GM21423 (cell line): ENCODE measurements at regions not wholly inside any gene's neighbourhood (a gene's known extent, or its start where the extent isn't known, plus 50 kb on each side); places are given as distances from the start of the nearest gene placed in this dataset.
"Not testable (repeated sequence)": the region's sequence is repeated elsewhere in the genome, so short reads cannot be mapped to it uniquely, and the experiment has no call there.

Experiments
- ATAC-seq: cut with Tn5 transposase; IDR thresholded peaks from one replicate; pipeline ENCODE4 v1.9.1; 2021; ENCODE audit warnings: mild to moderate bottlenecking, moderate library complexity; ENCODE audit not compliant: unreplicated experiment

GRCh38 chr2:13770279-13770678 is 862.2 kb upstream of the LRATD1 start:
- no peak for ATAC-seq

- no peak for ATAC-seq
Measured at GRCh38 chr2:13779996-13780395, 852.5 kb upstream of the LRATD1 start.

- ATAC-seq, result no peak
Measured at GRCh38 chr2:13791019-13791547, 841.4 kb upstream of the LRATD1 start.

GRCh38 chr2:13806539-13806938 is 826.0 kb upstream of the LRATD1 start:
- ATAC-seq, result no peak

- ATAC-seq, result no peak
Measured at GRCh38 chr2:13813236-13813635, 819.3 kb upstream of the LRATD1 start.

- ATAC-seq, result no peak
Measured at GRCh38 chr2:13818002-13818401, 814.5 kb upstream of the LRATD1 start.

GRCh38 chr2:13819896-13820295 is 812.6 kb upstream of the LRATD1 start:
- ATAC-seq, result no peak

GRCh38 chr2:13821255-13821880 is 811.1 kb upstream of the LRATD1 start:
- ATAC-seq, result no peak

GRCh38 chr2:13822365-13822764 is 810.2 kb upstream of the LRATD1 start:
- ATAC-seq, result no peak

GRCh38 chr2:13826314-13826853 is 806.1 kb upstream of the LRATD1 start:
- no peak for ATAC-seq

- ATAC-seq, result no peak
Measured at GRCh38 chr2:13858626-13859025, 773.9 kb upstream of the LRATD1 start.

- ATAC-seq, result not testable (repeated sequence)
Measured at GRCh38 chr2:13868275-13868674, 764.2 kb upstream of the LRATD1 start.

GRCh38 chr2:13876491-13877037 is 756.0 kb upstream of the LRATD1 start:
- no peak for ATAC-seq

- no peak for ATAC-seq
Measured at GRCh38 chr2:13877571-13877970, 754.9 kb upstream of the LRATD1 start.

- no peak for ATAC-seq
Measured at GRCh38 chr2:13884291-13884976, 748.1 kb upstream of the LRATD1 start.

- ATAC-seq, result no peak
Measured at GRCh38 chr2:13901526-13901925, 731.0 kb upstream of the LRATD1 start.

- no peak for ATAC-seq
Measured at GRCh38 chr2:13905831-13906230, 726.7 kb upstream of the LRATD1 start.

- no peak for ATAC-seq
Measured at GRCh38 chr2:13916066-13916465, 716.5 kb upstream of the LRATD1 start.

GRCh38 chr2:13917958-13918357 is 714.6 kb upstream of the LRATD1 start:
- no peak for ATAC-seq

GRCh38 chr2:13919981-13920382 is 712.5 kb upstream of the LRATD1 start:
- no peak for ATAC-seq

- no peak for ATAC-seq
Measured at GRCh38 chr2:13921245-13921644, 711.3 kb upstream of the LRATD1 start.

GRCh38 chr2:13923823-13924222 is 708.7 kb upstream of the LRATD1 start:
- ATAC-seq, result no peak
